AG04449 (cell line): ENCODE measurements at regions not wholly inside any gene's neighbourhood (a gene's known extent, or its start where the extent isn't known, plus 50 kb on each side); places are given as distances from the start of the nearest gene placed in this dataset.

ENCODE experiments used
- CTCF ChIA-PET: fragments of 350-600 bp; formaldehyde crosslinking; extraction: SDS; loops from one replicate; lab custom pipeline; 2021; ENCODE audit warnings: antibody characterized with exemption; lab: Yijun Ruan, JAX
- POLR2A ChIA-PET: fragments of 400-600, 350-600 bp; formaldehyde crosslinking; extraction: SDS; loops from one replicate; lab custom pipeline; 2020; ENCODE audit warnings: antibody characterized with exemption, inconsistent platforms; lab: Yijun Ruan, JAX
- DNase-seq: peaks from one replicate; pipeline ENCODE4 v3.0.0-alpha.2; 2010; ENCODE audit warnings: low read depth, low spot score
- H3K4me3 ChIP-seq: 2 replicates; pipeline ENCODE4 v1.5.1; 2011; ENCODE audit warnings: low read depth, mild to moderate bottlenecking, control low read depth, low read length
- TF ChIP-seq, protein P1 (sequence below): IDR thresholded peaks from one replicate; pipeline ENCODE4 v1.5.1; 2011; ENCODE audit warnings: mild to moderate bottlenecking, moderate library complexity, low read length, control low read depth, inconsistent platforms; ENCODE audit not compliant: insufficient read depth; ENCODE audit errors: missing control alignments

DNA sequence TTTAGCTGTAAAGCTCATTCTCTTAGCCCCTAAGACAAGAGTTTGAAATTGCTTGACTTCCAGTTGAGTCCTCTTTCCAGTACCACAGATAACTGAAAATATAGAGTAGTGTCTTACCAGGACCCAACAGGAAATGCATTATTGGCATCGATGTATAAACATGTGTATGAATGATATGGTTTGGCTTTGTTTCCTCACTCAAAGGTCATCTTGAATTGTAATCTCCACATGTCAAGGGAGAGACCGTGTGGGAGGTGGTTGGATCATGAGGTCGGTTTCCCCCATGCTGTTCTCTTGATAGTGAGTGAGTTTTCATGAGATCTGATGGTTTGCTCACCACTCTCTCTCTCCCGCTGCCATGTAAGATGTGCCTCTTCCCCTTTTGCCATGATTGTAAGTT lies 745.0 kb downstream of the TMEM182 start:
- H3K4me3 ChIP-seq: no peak overlapping the region
- TF ChIP-seq, protein P1, sequence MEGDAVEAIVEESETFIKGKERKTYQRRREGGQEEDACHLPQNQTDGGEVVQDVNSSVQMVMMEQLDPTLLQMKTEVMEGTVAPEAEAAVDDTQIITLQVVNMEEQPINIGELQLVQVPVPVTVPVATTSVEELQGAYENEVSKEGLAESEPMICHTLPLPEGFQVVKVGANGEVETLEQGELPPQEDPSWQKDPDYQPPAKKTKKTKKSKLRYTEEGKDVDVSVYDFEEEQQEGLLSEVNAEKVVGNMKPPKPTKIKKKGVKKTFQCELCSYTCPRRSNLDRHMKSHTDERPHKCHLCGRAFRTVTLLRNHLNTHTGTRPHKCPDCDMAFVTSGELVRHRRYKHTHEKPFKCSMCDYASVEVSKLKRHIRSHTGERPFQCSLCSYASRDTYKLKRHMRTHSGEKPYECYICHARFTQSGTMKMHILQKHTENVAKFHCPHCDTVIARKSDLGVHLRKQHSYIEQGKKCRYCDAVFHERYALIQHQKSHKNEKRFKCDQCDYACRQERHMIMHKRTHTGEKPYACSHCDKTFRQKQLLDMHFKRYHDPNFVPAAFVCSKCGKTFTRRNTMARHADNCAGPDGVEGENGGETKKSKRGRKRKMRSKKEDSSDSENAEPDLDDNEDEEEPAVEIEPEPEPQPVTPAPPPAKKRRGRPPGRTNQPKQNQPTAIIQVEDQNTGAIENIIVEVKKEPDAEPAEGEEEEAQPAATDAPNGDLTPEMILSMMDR: no peak
- POLR2A ChIA-PET: no interaction called here
- DNase-seq: no peak
- CTCF ChIA-PET: no interaction called here

DNA sequence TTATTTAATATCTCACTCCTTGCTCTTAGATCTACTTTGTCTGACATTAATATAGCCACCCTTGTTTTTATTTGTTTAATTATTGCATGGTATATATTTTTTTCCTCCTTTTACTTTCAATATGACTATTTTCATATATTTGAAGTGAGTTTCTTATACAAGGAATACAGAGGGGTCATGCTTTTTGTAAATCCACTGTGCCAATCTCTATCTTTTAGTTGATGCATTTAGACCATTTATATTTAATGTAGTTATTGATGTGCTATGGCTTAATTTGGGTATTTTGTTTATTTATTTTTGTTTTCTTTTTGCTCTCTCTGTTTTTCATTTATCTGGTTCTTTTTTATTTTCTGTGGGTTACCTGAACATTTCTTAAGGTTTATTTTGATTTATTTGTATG lies 750.6 kb downstream of the TMEM182 start:
- H3K4me3 ChIP-seq: no peak overlapping the region
- CTCF ChIA-PET: no interaction called here
- POLR2A ChIA-PET: no interaction called here

DNA sequence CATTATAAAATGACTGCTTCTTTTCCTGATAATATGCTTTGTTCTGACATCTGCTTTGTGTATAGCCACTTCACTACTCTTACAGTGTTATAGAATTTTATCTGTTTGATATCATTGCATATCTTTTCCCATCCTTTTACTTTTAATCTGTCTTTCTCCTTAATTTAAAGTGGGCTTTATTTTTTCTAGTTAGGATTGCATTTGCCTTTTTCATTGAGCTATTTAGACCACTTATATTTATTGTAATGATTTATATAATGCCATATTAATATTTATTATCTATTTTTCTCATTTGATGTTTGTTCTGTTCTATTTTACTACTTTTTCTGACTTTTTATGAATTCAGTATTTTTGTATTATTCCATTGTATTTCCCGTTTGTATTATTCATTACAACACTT lies 758.7 kb downstream of the TMEM182 start:
- no peak overlapping the region for H3K4me3 ChIP-seq
- TF ChIP-seq, protein P1: no peak
- ChIA-PET POLR2A (no interaction called here), CTCF (no interaction called here)
- DNase-seq: no peak

More for the DNA sequence above, 750.6 kb downstream of the TMEM182 start:
- no peak for DNase-seq
- TF ChIP-seq, protein P1: no peak

DNA sequence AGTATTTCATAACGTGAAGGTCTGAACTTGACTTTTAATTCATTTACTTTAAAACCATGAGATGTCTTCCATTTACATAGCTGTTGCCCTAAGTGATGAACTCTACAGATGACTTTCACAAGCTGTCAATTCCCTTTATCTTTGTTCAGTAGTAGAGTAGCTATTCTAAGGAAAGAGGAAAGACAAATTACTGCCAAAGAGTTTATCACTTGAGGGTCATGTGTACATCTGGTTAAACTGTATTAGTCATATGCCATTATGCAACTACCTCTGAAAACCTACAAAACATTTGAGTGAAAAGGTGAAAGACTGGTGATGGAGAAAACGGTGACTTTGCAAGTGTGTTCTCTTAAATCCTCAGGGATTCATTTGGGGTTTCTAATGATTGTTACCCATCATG lies 763.9 kb downstream of the TMEM182 start:
- ChIA-PET CTCF (no interaction called here), POLR2A (no interaction called here)
- TF ChIP-seq, protein P1: no peak
- no peak for DNase-seq
- H3K4me3 ChIP-seq: no peak overlapping the region

DNA sequence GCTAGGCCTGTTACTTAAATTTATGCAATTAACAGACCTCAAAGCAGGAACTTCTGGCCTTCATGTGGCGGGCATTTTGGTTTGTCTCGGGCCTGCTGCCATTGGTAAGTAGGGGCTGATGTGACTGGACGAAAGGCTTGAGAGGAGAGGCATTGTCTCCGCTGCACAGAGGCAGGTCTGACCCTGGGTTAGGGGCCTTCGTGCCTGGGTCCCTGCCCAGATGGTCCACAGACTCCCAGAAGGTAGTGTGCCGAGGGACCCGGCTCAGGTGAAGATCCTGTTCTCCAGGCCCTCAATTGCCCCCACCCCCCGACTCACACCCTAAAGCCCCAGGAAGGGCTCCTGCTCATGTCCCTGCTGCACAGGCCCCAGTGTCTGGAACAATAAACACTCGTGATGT lies 764.9 kb downstream of the TMEM182 start:
- no peak overlapping the region for H3K4me3 ChIP-seq
- no peak for DNase-seq
- TF ChIP-seq, protein P1: no peak
- ChIA-PET POLR2A (no interaction called here), CTCF (no interaction called here)

DNA sequence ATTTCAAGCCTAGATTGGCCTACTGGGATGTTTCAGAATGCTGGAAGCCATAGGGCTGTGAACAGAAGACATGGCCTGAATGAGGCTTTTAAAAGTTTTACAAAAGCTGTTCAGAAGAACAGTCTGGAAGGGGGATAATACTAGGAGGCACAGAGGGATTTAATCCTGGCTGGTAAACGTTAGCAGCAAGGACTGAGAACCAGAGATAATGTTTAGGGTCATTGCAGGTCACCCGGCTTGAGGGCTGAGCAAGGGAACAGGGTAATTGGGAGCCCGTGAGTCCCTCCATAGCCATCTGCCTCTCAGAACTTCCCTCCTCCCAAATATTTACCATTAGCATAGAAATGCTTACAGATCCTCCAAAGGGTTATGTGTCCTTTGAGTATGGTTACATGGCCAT lies 765.4 kb downstream of the TMEM182 start:
- no peak for DNase-seq
- TF ChIP-seq, protein P1: no peak
- ChIA-PET POLR2A (no interaction called here), CTCF (no interaction called here)
- H3K4me3 ChIP-seq: no peak overlapping the region
